ENCODE measurements at regions not wholly inside any gene's neighbourhood (a gene's known extent, or its start where the extent isn't known, plus 50 kb on each side); places are given as distances from the start of the nearest gene placed in this dataset.

- intact Hi-C loops (cut with DNase I; ENCODE audit: low total_unique reads): no loop called here
- Histone ChIP-seq H3K9me3 (no peaks in the 10 kb centered on the region), H3K27ac (no peak overlapping the region), H3K36me3 (no peaks in the 10 kb centered on the region), H3K4me1 (peaks cover 0 to 29% (median 17%) of the 10 kb centered on the region in 4 donors), H3K27me3 (no peaks in the 10 kb centered on the region), H3K4me3 (no peak overlapping the region)
- no peak for DNase-seq
- TF ChIP-seq CTCF (IDR thresholded peaks at IDR 0.05): no peak
Measured at GRCh38 chr10:47058032-47058702, 146.9 kb downstream of the PTPN20 start.

GRCh38 chr10:47058961-47059391 is 147.7 kb downstream of the PTPN20 start:
- Histone ChIP-seq H3K4me1 (peaks cover 0 to 33% (median 17%) of the 10 kb centered on the region in 4 donors), H3K9me3 (no peaks in the 10 kb centered on the region), H3K27ac (no peak overlapping the region), H3K4me3 (no peak overlapping the region), H3K27me3 (no peaks in the 10 kb centered on the region), H3K36me3 (no peaks in the 10 kb centered on the region)
- intact Hi-C loops (cut with DNase I; ENCODE audit: low total_unique reads): no loop called here
- no peak for TF ChIP-seq CTCF (IDR thresholded peaks at IDR 0.05)
- no peak for DNase-seq

GRCh38 chr10:47059606-47060311 is 148.5 kb downstream of the PTPN20 start:
- no peak for DNase-seq
- no peaks in the 10 kb centered on the region for H3K9me3 ChIP-seq
- TF ChIP-seq CTCF (IDR thresholded peaks at IDR 0.05): no peak
- H3K27ac ChIP-seq: no peak overlapping the region
- peaks cover 0 to 33% (median 17%) of the 10 kb centered on the region in 4 donors for H3K4me1 ChIP-seq
- H3K27me3 ChIP-seq: no peaks in the 10 kb centered on the region
- intact Hi-C loops (cut with DNase I; ENCODE audit: low total_unique reads): no loop called here
- H3K4me3 ChIP-seq: no peak overlapping the region
- H3K36me3 ChIP-seq: no peaks in the 10 kb centered on the region

- H3K27me3 ChIP-seq: no peaks in the 10 kb centered on the region
- no peaks in the 10 kb centered on the region for H3K9me3 ChIP-seq
- no peak overlapping the region for H3K4me3 ChIP-seq
- H3K4me1 ChIP-seq: peaks cover 0 to 33% (median 17%) of the 10 kb centered on the region in 4 donors
- DNase-seq: no peak
- H3K36me3 ChIP-seq: no peaks in the 10 kb centered on the region
- TF ChIP-seq CTCF (IDR thresholded peaks at IDR 0.05): no peak
- H3K27ac ChIP-seq: no peak overlapping the region
- intact Hi-C loops (cut with DNase I; ENCODE audit: low total_unique reads): no loop called here
Measured at GRCh38 chr10:47060356-47060755, 149.1 kb downstream of the PTPN20 start.

- Histone ChIP-seq H3K4me3 (no peak overlapping the region), H3K9me3 (no peaks in the 10 kb centered on the region), H3K36me3 (no peaks in the 10 kb centered on the region), H3K27ac (peak overlapping the region; percentile 63), H3K27me3 (no peaks in the 10 kb centered on the region), H3K4me1 (peaks cover 0 to 33% (median 17%) of the 10 kb centered on the region in 4 donors)
- TF ChIP-seq CTCF (IDR thresholded peaks at IDR 0.05): no peak
- DNase-seq: no peak
- intact Hi-C loops (cut with DNase I; ENCODE audit: low total_unique reads): no loop called here
Measured at GRCh38 chr10:47060993-47061500, 149.8 kb downstream of the PTPN20 start.
